HG02870 (cell line): ENCODE measurements at regions not wholly inside any gene's neighbourhood (a gene's known extent, or its start where the extent isn't known, plus 50 kb on each side); places are given as distances from the start of the nearest gene placed in this dataset.
"Not testable (repeated sequence)": the region's sequence is repeated elsewhere in the genome, so short reads cannot be mapped to it uniquely, and the experiment has no call there.

ENCODE experiments used
- ATAC-seq: cut with Tn5 transposase; IDR thresholded peaks from one replicate; pipeline ENCODE4 v1.9.1; 2021; ENCODE audit warnings: mild to moderate bottlenecking, moderate library complexity; ENCODE audit not compliant: unreplicated experiment

- ATAC-seq = no peak
These were observed 106.5 kb downstream of the KLF13 start for GRCh38 chr15:31433091-31433490.

GRCh38 chr15:31433574-31433973, 106.9 kb downstream of the KLF13 start:
- no peak for ATAC-seq

- no peak for ATAC-seq
These were observed 107.6 kb downstream of the KLF13 start for GRCh38 chr15:31434275-31434587.

GRCh38 chr15:31434588-31435260, 108.1 kb downstream of the KLF13 start:
- peak; percentile 44 for ATAC-seq

- peak; percentile 47 for ATAC-seq
These were observed 108.8 kb downstream of the KLF13 start for GRCh38 chr15:31435261-31435911.

- ATAC-seq = no peak
These were observed 109.4 kb downstream of the KLF13 start for GRCh38 chr15:31435912-31436628.

- no peak for ATAC-seq
These were observed 111.1 kb downstream of the KLF13 start for GRCh38 chr15:31437686-31438085.

GRCh38 chr15:31438601-31439265, 112.1 kb downstream of the KLF13 start:
- no peak for ATAC-seq

GRCh38 chr15:31439328-31439727, 112.7 kb downstream of the KLF13 start:
- no peak for ATAC-seq

GRCh38 chr15:31440216-31440615, 113.6 kb downstream of the KLF13 start:
- ATAC-seq = not testable (repeated sequence)

GRCh38 chr15:31440754-31441311, 114.2 kb downstream of the KLF13 start:
- no peak for ATAC-seq

GRCh38 chr15:31442226-31442625, 115.6 kb downstream of the KLF13 start:
- ATAC-seq = no peak

GRCh38 chr15:31442699-31443111, 116.1 kb downstream of the KLF13 start:
- ATAC-seq = no peak

GRCh38 chr15:31444844-31445243, 118.2 kb downstream of the KLF13 start:
- no peak for ATAC-seq

GRCh38 chr15:31446546-31446945, 119.9 kb downstream of the KLF13 start:
- ATAC-seq = no peak

GRCh38 chr15:31447931-31448634, 121.4 kb downstream of the KLF13 start:
- ATAC-seq = no peak

- no peak for ATAC-seq
These were observed 122.0 kb downstream of the KLF13 start for GRCh38 chr15:31448635-31448979.

GRCh38 chr15:31452595-31453557, 126.2 kb downstream of the KLF13 start:
- no peak for ATAC-seq

GRCh38 chr15:31453558-31454318, 127.1 kb downstream of the KLF13 start:
- no peak for ATAC-seq
